ENCODE measurements at regions not wholly inside any gene's neighbourhood (a gene's known extent, or its start where the extent isn't known, plus 50 kb on each side); places are given as distances from the start of the nearest gene placed in this dataset.

GRCh38 chr1:208387908-208388811 is 144.0 kb upstream of the PLXNA2 start:
- WGBS, 2 donors (ENCODE audit: low coverage in 1 of 2): 65% methylated on average over 9 of the region's 9 CpGs; no CpG with 5 or more reads in 1 of the 2 donors
- H3K9me3 ChIP-seq: no peaks in the 10 kb centered on the region
- DNase-seq: no peak
- H3K4me3 ChIP-seq: no peak overlapping the region
- TF ChIP-seq EP300 (IDR thresholded peaks at IDR 0.05; ENCODE audit: low read depth) (no peak), POLR2A (IDR thresholded peaks at IDR 0.05) (no peak), POLR2AphosphoS5 (IDR thresholded peaks at IDR 0.05) (no peak), CTCF (IDR thresholded peaks at IDR 0.05) (no peak)
- H3K4me1 ChIP-seq: no peaks in the 10 kb centered on the region
- in situ Hi-C loops (cut with MboI; ENCODE audit: low pct_ligation_motif_present in 1 of 4, low pct_unique_long_range_greater_than_20kb in 1 of 4, low sequenced_read_pairs in 3 of 4): no loop called here
- intact Hi-C loops (cut with DNase I; ENCODE audit: low total_unique reads): no loop called here
- no peak overlapping the region for H3K27ac ChIP-seq
- H3K36me3 ChIP-seq: no peaks in the 10 kb centered on the region
- no peaks in the 10 kb centered on the region for H3K27me3 ChIP-seq

GRCh38 chr1:208393416-208393815 is 149.2 kb upstream of the PLXNA2 start:
- intact Hi-C loops (cut with DNase I; ENCODE audit: low total_unique reads): no loop called here
- Histone ChIP-seq H3K27me3 (no peaks in the 10 kb centered on the region), H3K27ac (no peak overlapping the region), H3K4me1 (no peaks in the 10 kb centered on the region), H3K4me3 (no peak overlapping the region), H3K9me3 (no peaks in the 10 kb centered on the region), H3K36me3 (no peaks in the 10 kb centered on the region)
- no peak for DNase-seq
- 74 to 77% methylated on average over 3 of the region's 3 CpGs for WGBS, 2 donors (ENCODE audit: low coverage in 1 of 2)
- TF ChIP-seq POLR2AphosphoS5 (IDR thresholded peaks at IDR 0.05) (no peak), POLR2A (IDR thresholded peaks at IDR 0.05) (no peak), EP300 (IDR thresholded peaks at IDR 0.05; ENCODE audit: low read depth) (no peak), CTCF (IDR thresholded peaks at IDR 0.05) (no peak)
- in situ Hi-C loops (cut with MboI; ENCODE audit: low pct_ligation_motif_present in 1 of 4, low pct_unique_long_range_greater_than_20kb in 1 of 4, low sequenced_read_pairs in 3 of 4): no loop called here

GRCh38 chr1:208393826-208394225 is 149.6 kb upstream of the PLXNA2 start:
- TF ChIP-seq EP300 (IDR thresholded peaks at IDR 0.05; ENCODE audit: low read depth) (no peak), POLR2A (IDR thresholded peaks at IDR 0.05) (no peak), CTCF (IDR thresholded peaks at IDR 0.05) (no peak), POLR2AphosphoS5 (IDR thresholded peaks at IDR 0.05) (no peak)
- no peak overlapping the region for H3K4me3 ChIP-seq
- in situ Hi-C loops (cut with MboI; ENCODE audit: low pct_ligation_motif_present in 1 of 4, low pct_unique_long_range_greater_than_20kb in 1 of 4, low sequenced_read_pairs in 3 of 4): no loop called here
- WGBS, 2 donors (ENCODE audit: low coverage in 1 of 2): 78 to 85% methylated on average over 1 of the region's 1 CpG
- no peaks in the 10 kb centered on the region for H3K4me1 ChIP-seq
- H3K9me3 ChIP-seq: no peaks in the 10 kb centered on the region
- no peak for DNase-seq
- H3K36me3 ChIP-seq: no peaks in the 10 kb centered on the region
- no peaks in the 10 kb centered on the region for H3K27me3 ChIP-seq
- intact Hi-C loops (cut with DNase I; ENCODE audit: low total_unique reads): no loop called here
- no peak overlapping the region for H3K27ac ChIP-seq

- Histone ChIP-seq H3K4me1 (no peaks in the 10 kb centered on the region), H3K9me3 (no peaks in the 10 kb centered on the region), H3K4me3 (no peak overlapping the region), H3K27ac (no peak overlapping the region), H3K27me3 (no peaks in the 10 kb centered on the region), H3K36me3 (no peaks in the 10 kb centered on the region)
- no peak for TF ChIP-seq CTCF (IDR thresholded peaks at IDR 0.05)
- in situ Hi-C loops (cut with MboI; ENCODE audit: low pct_ligation_motif_present in 1 of 4, low pct_unique_long_range_greater_than_20kb in 1 of 4, low sequenced_read_pairs in 3 of 4): no loop called here
- 61 to 73% methylated on average over 4 to 5 of the region's 5 CpGs for WGBS, 2 donors (ENCODE audit: low coverage in 1 of 2)
- intact Hi-C loops (cut with DNase I; ENCODE audit: low total_unique reads): no loop called here
- DNase-seq: no peak
These were observed 153.1 kb upstream of the PLXNA2 start for GRCh38 chr1:208397286-208397685.
